Fibroblast of mammary gland (primary cell): ENCODE measurements at regions not wholly inside any gene's neighbourhood (a gene's known extent, or its start where the extent isn't known, plus 50 kb on each side); places are given as distances from the start of the nearest gene placed in this dataset.

Source experiments
- DNase-seq: peaks from one replicate; pipeline ENCODE4 v3.0.0-alpha.2; 2010; ENCODE audit warnings: low read depth
- H3K4me3 ChIP-seq: 2 replicates; pipeline ENCODE4 v1.5.1; 2011; ENCODE audit warnings: low read depth, mild to moderate bottlenecking, low read length, moderate library complexity; ENCODE audit not compliant: control insufficient read depth
- CTCF ChIP-seq: conservative IDR thresholded peaks from 2 replicates; pipeline ENCODE4 v1.5.1; 2011; ENCODE audit warnings: low read depth, low read length, inconsistent platforms; ENCODE audit not compliant: control insufficient read depth, insufficient read depth

- H3K4me3 ChIP-seq: no peak overlapping the region
- no peak for TF ChIP-seq CTCF
- peak; percentile 100 for DNase-seq
Observed at GRCh38 chr1:59150577-59151386, 146.1 kb upstream of the FGGY start.

- no peak for TF ChIP-seq CTCF
- no peak overlapping the region for H3K4me3 ChIP-seq
- no peak for DNase-seq
Observed at GRCh38 chr1:59151387-59151761, 145.5 kb upstream of the FGGY start.

GRCh38 chr1:59151860-59152259 is 145.0 kb upstream of the FGGY start:
- no peak overlapping the region for H3K4me3 ChIP-seq
- no peak for TF ChIP-seq CTCF
- DNase-seq: peak; percentile 34

GRCh38 chr1:59152511-59152910 is 144.4 kb upstream of the FGGY start:
- no peak for TF ChIP-seq CTCF
- no peak overlapping the region for H3K4me3 ChIP-seq
- no peak for DNase-seq

GRCh38 chr1:59154401-59154800 is 142.5 kb upstream of the FGGY start:
- no peak for DNase-seq
- no peak overlapping the region for H3K4me3 ChIP-seq

GRCh38 chr1:59155351-59155750 is 141.5 kb upstream of the FGGY start:
- H3K4me3 ChIP-seq: no peak overlapping the region
- no peak for TF ChIP-seq CTCF
- DNase-seq: no peak

More at GRCh38 chr1:59154401-59154800, 142.5 kb upstream of the FGGY start:
- no peak for TF ChIP-seq CTCF
